GM13976 (cell line): ENCODE measurements at regions not wholly inside any gene's neighbourhood (a gene's known extent, or its start where the extent isn't known, plus 50 kb on each side); places are given as distances from the start of the nearest gene placed in this dataset.
A peak's percentile ranks its signal among the peaks of the same experiment; 100 is the strongest.

Source experiments
- DNase-seq: peaks from one replicate; pipeline ENCODE4 v3.0.0; 2012; ENCODE audit warnings: low spot score
- in situ Hi-C: fragments of 300-500 bp; cut with MboI; formaldehyde crosslinking; loops from one replicate; pipeline ENCODE4 v1.12.0; 2022; ENCODE audit warnings: low sequenced_read_pairs, mixed read lengths, inconsistent platforms; ENCODE audit not compliant: unreplicated experiment
- TF ChIP-seq, protein P1 (sequence below): IDR thresholded peaks from 2 replicates; pipeline ENCODE4 v1.5.1; 2012; ENCODE audit warnings: borderline replicate concordance, mild to moderate bottlenecking; ENCODE audit not compliant: insufficient read depth; ENCODE audit errors: extremely low read depth, missing control alignments, control extremely low read depth

DNA sequence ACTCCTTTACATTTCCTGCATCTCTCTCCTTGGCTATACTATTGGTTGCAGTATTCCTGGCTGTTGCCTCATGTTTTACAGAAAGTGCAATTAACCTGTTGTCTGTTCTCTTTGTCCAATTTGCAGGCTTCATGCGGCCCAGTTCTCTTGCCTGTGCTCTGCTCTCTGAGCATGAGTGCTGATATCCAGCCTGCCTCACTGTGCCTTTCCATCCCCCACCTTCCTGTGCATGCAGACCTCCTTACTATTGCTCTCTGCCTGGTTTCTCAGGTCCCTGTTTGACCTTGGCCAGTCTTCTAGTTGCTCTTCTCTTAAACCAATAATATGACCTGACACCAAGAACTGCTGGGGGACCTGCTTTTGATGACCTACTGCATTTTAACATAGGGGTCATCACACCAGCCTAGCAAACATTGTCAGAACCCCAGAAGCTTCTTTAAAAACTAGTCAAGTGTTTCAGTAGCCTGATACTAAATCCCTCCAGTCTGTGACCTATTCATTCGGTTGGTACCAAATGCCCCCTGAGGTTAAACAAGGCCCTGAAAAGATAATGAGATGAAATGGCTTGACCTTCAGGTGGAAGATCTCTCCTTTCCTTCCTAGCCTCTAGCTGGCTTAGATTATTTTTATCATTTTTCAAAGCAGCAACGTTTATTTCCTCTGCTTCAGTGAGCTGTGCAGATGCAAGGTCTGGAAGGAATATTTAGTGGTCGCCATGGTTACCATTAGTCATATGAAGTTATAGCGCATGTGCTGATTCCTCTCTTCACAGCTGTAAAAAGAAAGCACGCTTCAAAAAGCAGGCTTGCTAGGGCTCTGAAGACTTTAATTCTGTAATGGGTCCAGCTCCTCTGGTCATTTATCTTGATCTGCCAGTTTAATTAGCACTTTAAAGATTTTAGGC is 216.5 kb downstream of the PHLDA1 start:
- TF ChIP-seq, protein P1, sequence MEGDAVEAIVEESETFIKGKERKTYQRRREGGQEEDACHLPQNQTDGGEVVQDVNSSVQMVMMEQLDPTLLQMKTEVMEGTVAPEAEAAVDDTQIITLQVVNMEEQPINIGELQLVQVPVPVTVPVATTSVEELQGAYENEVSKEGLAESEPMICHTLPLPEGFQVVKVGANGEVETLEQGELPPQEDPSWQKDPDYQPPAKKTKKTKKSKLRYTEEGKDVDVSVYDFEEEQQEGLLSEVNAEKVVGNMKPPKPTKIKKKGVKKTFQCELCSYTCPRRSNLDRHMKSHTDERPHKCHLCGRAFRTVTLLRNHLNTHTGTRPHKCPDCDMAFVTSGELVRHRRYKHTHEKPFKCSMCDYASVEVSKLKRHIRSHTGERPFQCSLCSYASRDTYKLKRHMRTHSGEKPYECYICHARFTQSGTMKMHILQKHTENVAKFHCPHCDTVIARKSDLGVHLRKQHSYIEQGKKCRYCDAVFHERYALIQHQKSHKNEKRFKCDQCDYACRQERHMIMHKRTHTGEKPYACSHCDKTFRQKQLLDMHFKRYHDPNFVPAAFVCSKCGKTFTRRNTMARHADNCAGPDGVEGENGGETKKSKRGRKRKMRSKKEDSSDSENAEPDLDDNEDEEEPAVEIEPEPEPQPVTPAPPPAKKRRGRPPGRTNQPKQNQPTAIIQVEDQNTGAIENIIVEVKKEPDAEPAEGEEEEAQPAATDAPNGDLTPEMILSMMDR, result no peak
- in situ Hi-C loops, result no loop called here
- peak; percentile 25 for DNase-seq

- in situ Hi-C loops, result no loop called here
- no peak for DNase-seq
- TF ChIP-seq, protein P1, result no peak
Observed at GRCh38 chr12:75813072-75813471, 218.5 kb downstream of the PHLDA1 start.

- no peak for DNase-seq
- in situ Hi-C loops, result no loop called here
- TF ChIP-seq, protein P1, result no peak
Observed at GRCh38 chr12:75812271-75813018, 219.1 kb downstream of the PHLDA1 start.

GRCh38 chr12:75809746-75810145 is 221.8 kb downstream of the PHLDA1 start:
- in situ Hi-C loops, result no loop called here
- TF ChIP-seq, protein P1, result no peak
- DNase-seq, result no peak

DNA sequence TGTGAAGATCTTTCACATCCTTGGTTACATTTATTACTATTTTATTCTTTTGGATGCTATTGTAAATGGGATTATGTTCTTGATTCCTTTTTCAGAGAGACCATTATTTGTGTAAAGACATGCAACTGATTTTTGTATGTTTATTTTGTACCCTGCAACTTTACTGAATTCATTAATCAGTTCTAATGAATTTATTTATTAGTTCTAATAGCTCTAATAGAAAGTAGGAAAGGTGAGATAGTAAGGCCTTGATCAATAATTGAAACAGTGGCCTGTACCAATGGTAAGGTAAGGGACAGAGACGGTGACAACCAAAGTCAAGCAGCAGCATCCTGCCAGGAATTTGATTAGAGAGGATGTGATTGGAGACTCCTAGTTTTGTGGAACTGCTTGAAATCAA is 224.1 kb downstream of the PHLDA1 start:
- in situ Hi-C loops, result no loop called here
- TF ChIP-seq, protein P1, result no peak
- DNase-seq, result no peak

DNA sequence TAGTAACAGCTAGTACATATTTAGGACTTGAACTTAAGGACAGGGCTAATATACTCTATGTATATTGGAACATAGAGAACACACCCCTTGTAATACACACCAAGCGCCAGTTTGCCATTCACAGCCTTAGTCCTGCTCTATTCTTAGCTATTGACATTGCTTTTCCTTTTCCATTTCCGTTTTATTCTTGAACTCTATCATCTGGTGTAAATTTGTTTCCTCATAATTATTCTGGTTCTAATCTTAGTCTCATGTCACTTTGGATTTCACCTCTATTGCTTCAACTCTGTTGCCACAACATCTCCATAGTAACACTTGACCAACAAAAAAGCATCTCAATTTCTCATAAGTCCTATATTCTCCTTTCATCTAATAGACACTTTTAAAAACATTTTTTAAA is 225.7 kb downstream of the PHLDA1 start:
- TF ChIP-seq, protein P1, result no peak
- in situ Hi-C loops, result no loop called here
- no peak for DNase-seq
